Stimulated activated CD8-positive, alpha-beta memory T cell treated with anti-CD3 and anti-CD28 coated beads, Interleukin-7, amount 100 ng/mL, for 4 hours (primary cell): ENCODE measurements at regions not wholly inside any gene's neighbourhood (a gene's known extent, or its start where the extent isn't known, plus 50 kb on each side); places are given as distances from the start of the nearest gene placed in this dataset.
"Not testable (repeated sequence)": the region's sequence is repeated elsewhere in the genome, so short reads cannot be mapped to it uniquely, and the experiment has no call there.

Source experiments
- DNase-seq, 2 donors: peaks; one replicate each; pipeline ENCODE4 v3.0.0-alpha.2; 2020; ENCODE audit warnings: low read depth in 2 of 2

GRCh38 chr5:167389537-167389936, 901.9 kb upstream of the WWC1 start:
- no peak for DNase-seq

- not testable (repeated sequence) for DNase-seq
Measured at GRCh38 chr5:167391286-167391685, 900.2 kb upstream of the WWC1 start.

DNA sequence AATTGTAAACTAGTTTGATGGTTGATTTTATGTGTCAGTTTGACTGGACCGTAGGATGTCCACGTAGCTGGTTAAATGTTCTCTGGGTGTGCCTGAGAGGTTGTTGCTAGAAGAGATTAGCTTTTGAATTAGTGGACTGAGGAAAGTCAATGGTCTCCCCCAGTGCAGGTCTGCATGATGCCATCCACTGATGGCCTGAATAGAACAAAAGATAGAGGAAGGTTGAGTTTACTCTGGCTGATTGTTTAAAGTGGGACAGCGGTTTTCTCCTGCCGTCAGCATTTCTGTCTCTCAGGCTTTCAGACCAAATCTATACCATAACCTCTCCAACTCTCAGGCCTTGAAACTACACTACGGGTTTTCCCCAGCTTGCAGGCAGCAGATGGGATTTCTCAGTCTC, 899.2 kb upstream of the WWC1 start:
- DNase-seq: no peak

- no peak for DNase-seq
Measured at GRCh38 chr5:167393358-167393757, 898.1 kb upstream of the WWC1 start.

GRCh38 chr5:167402671-167403070, 888.8 kb upstream of the WWC1 start:
- no peak for DNase-seq

GRCh38 chr5:167406513-167406912, 884.9 kb upstream of the WWC1 start:
- DNase-seq: no peak

DNA sequence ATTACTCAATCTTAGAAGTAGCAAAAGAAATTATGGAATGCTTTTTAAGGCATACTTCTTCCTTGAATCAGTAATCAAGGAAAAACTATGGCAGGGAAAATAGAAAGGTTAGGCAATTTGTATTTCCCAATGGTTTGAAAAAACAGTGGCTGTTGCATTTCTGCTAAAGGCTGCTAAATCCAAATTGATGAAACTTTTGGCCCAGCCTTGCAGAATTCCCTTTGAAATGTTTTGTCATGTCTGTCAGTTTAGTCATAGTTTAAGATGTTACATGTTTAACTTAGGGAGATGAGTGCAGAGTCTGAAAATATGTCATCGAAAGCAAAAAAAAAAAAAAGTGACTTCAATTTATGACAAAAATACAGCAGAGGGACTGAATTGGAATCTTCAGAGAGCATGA, 878.9 kb upstream of the WWC1 start:
- DNase-seq: no peak

- DNase-seq: no peak
Measured at GRCh38 chr5:167413506-167413905, 877.9 kb upstream of the WWC1 start.

- DNase-seq: no peak
Measured at GRCh38 chr5:167414611-167415010, 876.8 kb upstream of the WWC1 start.

DNA sequence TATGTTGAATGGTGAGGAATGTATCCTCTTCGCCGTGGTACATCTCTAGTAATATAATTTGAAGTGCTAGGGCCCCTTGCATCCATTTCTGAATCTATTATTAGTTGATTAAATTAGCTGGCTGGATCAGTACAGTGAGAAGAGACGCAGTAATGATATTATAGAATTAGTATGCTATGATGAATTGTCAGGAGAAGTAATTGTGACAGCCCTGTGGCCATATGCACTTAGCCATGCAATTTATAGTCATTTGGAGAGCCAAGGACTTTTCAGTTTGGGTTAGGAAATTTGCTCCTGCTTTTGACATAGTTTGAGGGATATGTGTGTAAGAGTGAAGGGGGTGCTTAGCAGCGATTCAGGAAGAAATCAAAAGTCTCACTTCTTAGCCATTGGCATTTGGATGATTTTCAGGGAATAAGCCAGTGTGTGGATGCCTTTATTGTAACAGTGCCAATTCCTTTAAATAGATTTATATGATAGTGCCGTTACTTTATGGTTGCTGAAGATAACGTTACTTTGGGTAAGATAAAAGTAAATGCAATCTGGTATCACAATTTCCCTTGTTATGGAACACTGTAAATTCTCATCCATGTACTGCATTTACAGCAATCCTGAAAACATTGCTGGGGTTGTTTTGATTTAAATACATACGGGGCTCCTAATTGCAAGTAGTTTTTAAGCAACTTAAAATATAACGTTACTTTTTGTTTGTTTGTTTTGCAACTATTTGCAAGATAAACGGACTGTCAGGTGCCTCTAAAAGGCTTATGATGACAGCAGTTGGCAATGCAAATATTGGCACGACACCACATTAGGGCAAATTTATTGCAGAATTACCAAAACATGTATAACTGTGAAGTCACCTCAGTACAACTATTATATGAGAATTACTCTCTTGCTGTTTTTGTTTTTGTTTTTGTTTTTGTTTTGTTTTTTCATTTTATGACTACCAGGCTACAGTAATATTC, 875.4 kb upstream of the WWC1 start:
- no peak for DNase-seq

DNA sequence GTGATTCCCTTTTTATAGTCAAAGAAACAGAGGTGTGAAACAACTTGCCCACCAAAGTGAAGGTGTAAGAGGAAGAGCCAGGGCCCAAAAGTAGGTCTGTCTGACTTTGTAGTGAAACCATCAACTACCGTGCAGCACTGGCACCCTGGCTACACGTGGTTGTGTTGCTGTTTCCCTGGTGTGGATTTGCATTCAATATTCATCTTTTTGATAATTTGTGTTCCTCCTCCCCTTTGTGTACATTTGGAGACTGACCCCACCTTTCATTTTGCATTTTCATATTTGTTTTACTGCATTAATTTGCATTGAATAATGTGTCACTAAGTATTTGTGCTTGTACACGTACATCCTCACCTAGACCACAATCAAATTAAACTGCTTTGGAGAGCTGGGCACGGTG, 873.8 kb upstream of the WWC1 start:
- DNase-seq: no peak

DNA sequence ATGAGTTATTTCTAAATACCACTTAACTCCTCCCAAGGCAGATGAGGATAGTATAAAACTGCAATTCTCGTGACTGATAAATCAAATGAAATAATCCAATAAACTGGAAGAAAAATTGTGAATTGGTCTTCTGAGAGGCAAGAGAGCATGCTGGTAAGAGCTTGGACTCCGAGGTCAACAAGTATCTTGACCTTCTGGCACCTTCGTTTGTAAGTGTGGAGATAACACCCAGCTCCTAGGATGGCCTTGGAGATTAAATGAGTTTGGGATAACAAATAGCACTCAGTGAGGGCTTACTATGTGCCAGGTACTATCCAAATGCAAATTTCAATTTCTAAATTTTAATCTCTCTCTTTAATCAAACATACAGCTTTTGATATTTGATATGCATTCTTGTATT, 866.3 kb upstream of the WWC1 start:
- no peak for DNase-seq

DNA sequence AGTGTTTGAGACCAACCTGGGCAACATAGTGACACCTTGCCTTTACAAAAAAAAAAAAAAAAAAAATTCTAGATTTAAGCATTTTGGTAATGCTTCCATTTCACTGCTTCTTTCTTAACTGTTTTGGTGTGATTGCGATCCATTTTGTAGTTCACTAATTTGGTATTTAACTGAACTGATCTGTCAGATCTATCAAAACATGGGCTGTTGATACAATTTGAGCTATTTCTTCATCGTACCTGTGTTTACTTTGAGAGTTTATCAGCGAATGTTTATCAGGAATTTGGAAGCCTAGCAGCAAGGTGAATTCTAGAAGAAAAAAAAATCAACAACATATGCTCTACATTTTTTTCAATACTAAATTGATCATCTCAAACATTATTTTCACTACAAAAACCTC, 864.9 kb upstream of the WWC1 start:
- no peak for DNase-seq

DNA sequence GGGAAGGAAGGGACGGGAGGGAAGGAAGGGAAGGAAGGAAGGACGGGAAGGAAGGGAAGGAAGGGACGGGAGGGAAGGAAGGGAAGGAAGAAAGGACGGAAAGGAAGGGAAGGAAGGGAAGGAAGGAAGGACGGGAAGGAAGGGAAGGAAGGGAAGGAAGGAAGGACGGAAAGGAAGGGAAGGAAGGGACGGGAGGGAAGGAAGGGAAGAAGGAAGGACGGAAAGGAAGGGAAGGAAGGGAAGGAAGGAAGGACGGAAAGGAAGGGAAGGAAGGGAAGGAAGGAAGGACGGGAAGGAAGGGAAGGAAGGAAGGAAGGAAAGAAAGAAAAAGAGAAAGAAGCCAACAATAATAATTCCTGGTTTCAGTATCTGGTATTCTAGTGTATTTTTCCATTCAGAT, 863.8 kb upstream of the WWC1 start:
- not testable (repeated sequence) for DNase-seq

DNA sequence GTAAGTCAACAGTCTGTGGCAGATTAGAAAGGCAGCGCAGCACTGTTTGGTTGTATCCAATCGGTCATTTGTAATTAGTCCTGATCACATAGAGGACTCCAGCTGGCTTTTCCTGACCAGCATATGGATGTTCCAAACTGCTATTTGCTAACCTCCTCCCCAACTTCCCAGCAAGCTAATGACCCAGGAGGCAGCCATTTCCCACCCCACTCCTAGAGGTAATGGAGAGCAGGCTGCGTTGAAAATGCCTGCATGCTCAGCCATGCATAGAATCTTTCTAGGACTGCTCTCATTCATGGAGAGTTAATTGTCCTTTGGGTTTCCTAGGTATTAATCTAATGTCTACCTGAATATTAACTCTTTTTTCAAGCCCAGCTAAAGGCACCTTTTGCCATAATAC, 850.6 kb upstream of the WWC1 start:
- DNase-seq: no peak

DNA sequence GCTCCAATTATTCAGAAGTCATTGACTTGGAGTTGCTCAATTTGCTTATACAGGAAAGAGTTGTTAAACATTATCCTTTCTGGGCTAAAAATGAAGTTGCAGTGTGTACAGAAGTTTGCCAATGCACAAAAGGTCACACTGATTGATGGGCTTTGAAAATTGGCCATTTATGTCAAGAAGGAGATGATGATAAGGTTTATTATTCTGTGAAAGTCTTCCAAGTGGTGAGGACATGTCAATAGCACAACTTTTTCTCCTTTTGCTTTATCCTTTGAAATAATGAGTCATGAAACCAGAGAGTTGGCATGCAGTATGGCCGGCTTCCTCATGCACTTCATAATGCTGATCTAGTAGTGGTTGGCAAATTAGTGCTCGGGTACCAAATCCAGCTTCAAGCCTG, 848.5 kb upstream of the WWC1 start:
- DNase-seq: no peak

DNA sequence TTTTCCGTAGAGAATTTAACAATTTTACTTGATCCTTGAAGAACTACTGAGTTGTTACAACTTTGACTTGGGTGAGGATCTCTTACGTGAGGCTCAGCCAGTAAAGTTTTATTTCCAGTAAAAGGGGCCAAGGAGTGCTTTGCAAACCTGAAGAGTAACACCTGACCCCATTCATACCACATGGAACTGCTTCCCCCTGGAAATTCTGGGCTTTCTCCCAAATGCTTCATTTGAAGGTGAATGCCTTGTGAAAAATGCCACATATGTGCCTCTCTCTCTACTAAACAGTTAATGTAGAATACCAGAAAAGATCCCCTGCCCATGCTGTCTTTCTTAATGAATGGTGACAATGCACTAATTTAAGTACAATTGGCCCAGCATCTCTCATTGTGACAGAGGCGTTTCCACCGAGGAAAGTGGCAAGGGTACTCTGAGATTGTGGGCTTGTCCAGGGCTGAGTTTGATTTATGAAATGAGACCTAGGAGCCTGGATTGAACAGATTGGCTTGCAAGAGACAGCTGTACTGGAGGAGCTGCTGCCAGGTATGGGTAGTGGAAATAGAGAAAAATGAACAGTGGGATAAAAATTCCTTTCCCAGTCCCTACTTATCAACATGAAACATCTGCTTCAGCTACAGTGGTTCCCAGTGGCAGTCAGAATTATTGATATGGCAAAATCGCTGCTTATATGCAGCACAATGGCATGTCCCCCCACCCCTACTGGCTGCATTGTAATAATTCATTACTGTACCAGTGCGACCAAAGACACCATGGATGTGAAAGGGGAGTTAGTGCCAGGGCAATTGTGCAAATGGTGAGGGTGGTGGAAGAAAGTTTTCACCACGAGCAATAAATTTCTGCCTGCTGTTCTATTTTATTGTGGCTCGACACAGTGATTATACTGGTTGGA, 843.7 kb upstream of the WWC1 start:
- no peak for DNase-seq

DNA sequence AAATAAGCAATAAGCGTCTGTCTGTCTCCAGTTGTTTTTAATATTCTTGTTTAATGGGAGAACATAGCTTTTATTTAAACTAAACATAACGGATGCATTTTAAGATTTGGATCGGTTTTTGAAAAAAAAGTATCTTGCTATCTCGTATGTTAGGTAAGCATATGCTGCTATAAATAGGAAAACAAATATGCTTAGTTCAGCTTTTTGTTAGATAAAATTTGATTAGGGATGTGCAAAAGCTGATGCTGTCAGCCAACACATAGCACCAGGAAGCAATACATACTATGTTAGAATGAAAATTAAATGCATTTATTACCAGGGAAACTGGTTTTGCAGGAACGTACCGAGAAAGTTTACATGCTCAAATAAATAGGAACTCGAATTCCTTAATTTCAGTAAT, 843.1 kb upstream of the WWC1 start:
- no peak for DNase-seq

- DNase-seq: no peak
Measured at GRCh38 chr5:167451076-167451475, 840.4 kb upstream of the WWC1 start.

GRCh38 chr5:167452136-167452535, 839.3 kb upstream of the WWC1 start:
- DNase-seq: no peak

DNA sequence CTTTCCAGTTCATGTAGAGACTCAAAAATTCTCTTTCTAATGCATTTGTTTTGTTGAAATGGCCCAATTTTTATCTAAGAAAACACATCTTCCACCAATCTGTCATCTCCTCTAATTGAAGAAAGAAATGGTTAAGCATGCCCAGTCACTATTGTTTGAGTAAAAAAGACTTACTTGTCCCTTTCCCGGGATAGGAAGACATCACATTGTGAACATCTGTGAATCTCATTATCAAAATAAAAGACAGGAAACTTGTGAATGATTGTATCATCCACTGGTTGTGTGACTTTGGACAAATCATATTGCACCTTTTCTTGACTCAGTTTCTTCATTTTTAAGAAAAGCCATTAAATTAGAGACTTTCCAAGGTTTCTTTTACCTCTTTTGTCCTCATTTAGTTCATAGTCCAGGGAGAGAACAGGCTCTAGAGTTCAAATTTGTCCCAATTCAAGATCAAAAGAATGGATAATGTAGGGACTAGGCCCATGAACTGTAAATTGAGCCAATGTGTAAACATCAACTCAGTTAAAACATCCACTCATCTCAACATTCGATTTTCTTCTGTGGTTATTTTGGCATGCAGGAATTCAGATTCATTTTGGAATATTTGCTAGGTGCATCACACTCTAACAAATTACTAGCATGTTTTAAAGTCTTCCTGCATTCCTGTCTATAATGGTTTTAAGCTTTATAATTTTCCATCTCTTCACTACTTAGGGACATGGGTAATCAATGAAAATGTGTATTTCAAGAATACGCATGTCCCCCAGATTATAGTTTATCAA, 838.0 kb upstream of the WWC1 start:
- no peak for DNase-seq

DNA sequence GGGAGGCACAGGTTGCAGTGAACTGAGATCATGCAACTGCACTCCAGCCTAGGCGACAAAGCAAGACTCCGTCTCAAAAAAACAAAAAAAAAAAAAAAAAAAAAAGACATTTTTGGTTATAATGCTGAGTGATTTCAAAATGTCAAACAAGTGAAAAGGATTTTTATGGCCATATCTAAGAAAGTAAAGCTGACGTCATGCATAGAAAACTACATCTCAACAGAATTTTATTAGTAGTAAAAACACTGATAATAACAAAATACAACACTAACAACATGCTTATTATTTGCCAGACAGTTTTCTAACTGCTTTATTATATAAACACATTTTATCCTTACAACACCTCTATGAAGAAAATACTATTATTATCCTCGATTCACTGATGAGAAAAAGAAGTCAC, 833.0 kb upstream of the WWC1 start:
- DNase-seq: no peak
